Right lobe of liver (tissue), 4 donors: ENCODE measurements at regions not wholly inside any gene's neighbourhood (a gene's known extent, or its start where the extent isn't known, plus 50 kb on each side); places are given as distances from the start of the nearest gene placed in this dataset.

Experiments
- POLR2A ChIP-seq: fragments of 450-650 bp; IDR thresholded peaks from one replicate; pipeline ENCODE4 v1.6.1; 2017; ENCODE audit warnings: antibody characterized with exemption, mild to moderate bottlenecking
- TF ChIP-seq, protein P1 (sequence below), 4 donors: fragments of 200-600 bp in 3 of 4; fragments of 450-650 bp in 1 of 4; IDR thresholded peaks; one replicate each; pipeline versions ENCODE4 v1.5.1 to v1.8.0; 2016 to 2022; ENCODE audit warnings: antibody characterized with exemption in 4 of 4, mild to moderate bottlenecking in 2 of 4
- donor health status: DM: no; HTN: no; CAD: no.
- donor health status: DM: no; HTN: no; CAD: no.
- donor health status: DM: no; HTN: yes; CAD: no.

DNA sequence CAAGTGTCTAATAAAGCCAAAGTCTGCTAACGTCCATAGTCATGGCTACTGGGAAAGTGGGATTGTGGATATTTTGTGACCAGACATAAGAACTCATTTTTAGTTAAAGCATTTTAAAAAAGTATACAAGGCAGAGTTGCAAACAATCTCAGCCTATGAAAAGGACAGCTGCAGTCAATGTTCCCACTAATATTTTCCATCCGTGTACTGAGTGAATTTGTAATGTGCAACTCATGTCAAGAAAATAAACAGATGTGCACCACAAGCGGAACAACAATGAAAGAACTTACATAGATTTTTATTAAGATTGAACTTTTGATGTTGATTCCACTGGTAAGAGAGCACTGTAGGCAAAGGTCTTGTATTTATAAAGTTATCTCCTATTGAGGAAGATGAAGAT lies 231.3 kb upstream of the SEMA6D start:
- TF ChIP-seq, protein P1, sequence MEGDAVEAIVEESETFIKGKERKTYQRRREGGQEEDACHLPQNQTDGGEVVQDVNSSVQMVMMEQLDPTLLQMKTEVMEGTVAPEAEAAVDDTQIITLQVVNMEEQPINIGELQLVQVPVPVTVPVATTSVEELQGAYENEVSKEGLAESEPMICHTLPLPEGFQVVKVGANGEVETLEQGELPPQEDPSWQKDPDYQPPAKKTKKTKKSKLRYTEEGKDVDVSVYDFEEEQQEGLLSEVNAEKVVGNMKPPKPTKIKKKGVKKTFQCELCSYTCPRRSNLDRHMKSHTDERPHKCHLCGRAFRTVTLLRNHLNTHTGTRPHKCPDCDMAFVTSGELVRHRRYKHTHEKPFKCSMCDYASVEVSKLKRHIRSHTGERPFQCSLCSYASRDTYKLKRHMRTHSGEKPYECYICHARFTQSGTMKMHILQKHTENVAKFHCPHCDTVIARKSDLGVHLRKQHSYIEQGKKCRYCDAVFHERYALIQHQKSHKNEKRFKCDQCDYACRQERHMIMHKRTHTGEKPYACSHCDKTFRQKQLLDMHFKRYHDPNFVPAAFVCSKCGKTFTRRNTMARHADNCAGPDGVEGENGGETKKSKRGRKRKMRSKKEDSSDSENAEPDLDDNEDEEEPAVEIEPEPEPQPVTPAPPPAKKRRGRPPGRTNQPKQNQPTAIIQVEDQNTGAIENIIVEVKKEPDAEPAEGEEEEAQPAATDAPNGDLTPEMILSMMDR (IDR thresholded peaks at IDR 0.05) = no peak
- no peak for TF ChIP-seq POLR2A
